ENCODE measurements at regions not wholly inside any gene's neighbourhood (a gene's known extent, or its start where the extent isn't known, plus 50 kb on each side); places are given as distances from the start of the nearest gene placed in this dataset.

DNA sequence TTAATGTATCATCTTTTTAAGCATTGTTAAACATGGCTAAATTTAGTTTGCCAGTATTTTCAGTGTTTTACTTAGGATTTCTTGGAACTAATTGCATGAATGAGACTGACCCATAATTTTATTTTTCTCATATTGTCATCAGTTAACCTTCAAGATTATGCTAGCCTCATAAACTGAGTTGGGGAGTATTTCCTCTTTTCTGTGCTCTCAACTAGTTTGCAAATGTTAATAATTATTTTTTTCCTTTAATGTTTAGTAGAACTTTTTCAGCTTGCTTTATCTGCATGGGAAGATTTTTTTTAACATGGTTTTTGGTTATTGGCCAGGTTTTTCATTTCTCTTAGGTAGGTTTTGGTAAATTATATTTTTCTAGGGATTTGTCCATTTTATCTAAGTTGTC is 235.4 kb upstream of the SESN3 start:
- Mint-ChIP-seq H3K27ac (no peak overlapping the region), H3K36me3 (peaks cover 2% of the 10 kb centered on the region), H3K4me3 (no peak overlapping the region), H3K4me1 (peaks cover 1% of the 10 kb centered on the region), H3K9me3 (peaks cover 4% of the 10 kb centered on the region), H3K27me3 (peaks cover 3% of the 10 kb centered on the region)
- ATAC-seq (ENCODE audit: low read depth) (no peak), DNase-seq (no peak)
- POLR2A ChIA-PET = no interaction called here

GRCh38 chr11:95465887-95466286 is 234.9 kb upstream of the SESN3 start:
- DNase-seq = no peak

GRCh38 chr11:95461858-95462257 is 230.9 kb upstream of the SESN3 start:
- POLR2A ChIA-PET = no interaction called here
- DNase-seq (no peak), ATAC-seq (ENCODE audit: low read depth) (no peak)
- no peak overlapping the region for H3K27ac Mint-ChIP-seq
- H3K4me3 Mint-ChIP-seq = no peak overlapping the region
- peaks cover 4% of the 10 kb centered on the region for H3K9me3 Mint-ChIP-seq
- peaks cover 1% of the 10 kb centered on the region for H3K4me1 Mint-ChIP-seq
- peaks cover 3% of the 10 kb centered on the region for H3K27me3 Mint-ChIP-seq
- H3K36me3 Mint-ChIP-seq = no peaks in the 10 kb centered on the region

More at GRCh38 chr11:95465887-95466286, 234.9 kb upstream of the SESN3 start:
- H3K27me3 Mint-ChIP-seq = peaks cover 3% of the 10 kb centered on the region
- no peak for ATAC-seq (ENCODE audit: low read depth)
- H3K4me3 Mint-ChIP-seq = no peak overlapping the region
- H3K4me1 Mint-ChIP-seq = peaks cover 1% of the 10 kb centered on the region
- H3K27ac Mint-ChIP-seq = no peak overlapping the region
- peaks cover 4% of the 10 kb centered on the region for H3K9me3 Mint-ChIP-seq
- POLR2A ChIA-PET = no interaction called here
- H3K36me3 Mint-ChIP-seq = no peaks in the 10 kb centered on the region

DNA sequence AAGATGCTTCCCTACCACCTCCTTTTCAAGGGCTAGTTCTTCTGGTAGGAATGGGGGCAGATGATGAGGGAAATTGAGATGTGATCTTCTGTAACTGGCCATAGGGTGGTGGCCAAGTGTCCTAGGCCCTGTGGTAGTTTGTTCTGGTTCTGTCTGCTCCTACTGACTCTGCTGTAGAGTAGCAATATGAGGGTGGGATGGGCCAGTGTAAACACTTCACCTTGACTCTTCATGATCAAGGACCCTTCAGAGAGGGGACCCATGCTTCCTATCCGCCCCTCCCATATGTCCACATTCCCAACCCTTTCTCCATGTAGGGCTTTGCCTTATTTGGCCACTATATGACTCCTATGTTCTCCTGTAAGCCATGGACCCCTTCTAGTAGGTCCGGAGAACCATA is 230.3 kb upstream of the SESN3 start:
- Mint-ChIP-seq H3K4me3 (no peak overlapping the region), H3K9me3 (peaks cover 4% of the 10 kb centered on the region), H3K27me3 (no peaks in the 10 kb centered on the region), H3K4me1 (peaks cover 1% of the 10 kb centered on the region), H3K27ac (no peak overlapping the region), H3K36me3 (no peaks in the 10 kb centered on the region)
- ATAC-seq (ENCODE audit: low read depth) (no peak), DNase-seq (no peak)
- POLR2A ChIA-PET = no interaction called here

DNA sequence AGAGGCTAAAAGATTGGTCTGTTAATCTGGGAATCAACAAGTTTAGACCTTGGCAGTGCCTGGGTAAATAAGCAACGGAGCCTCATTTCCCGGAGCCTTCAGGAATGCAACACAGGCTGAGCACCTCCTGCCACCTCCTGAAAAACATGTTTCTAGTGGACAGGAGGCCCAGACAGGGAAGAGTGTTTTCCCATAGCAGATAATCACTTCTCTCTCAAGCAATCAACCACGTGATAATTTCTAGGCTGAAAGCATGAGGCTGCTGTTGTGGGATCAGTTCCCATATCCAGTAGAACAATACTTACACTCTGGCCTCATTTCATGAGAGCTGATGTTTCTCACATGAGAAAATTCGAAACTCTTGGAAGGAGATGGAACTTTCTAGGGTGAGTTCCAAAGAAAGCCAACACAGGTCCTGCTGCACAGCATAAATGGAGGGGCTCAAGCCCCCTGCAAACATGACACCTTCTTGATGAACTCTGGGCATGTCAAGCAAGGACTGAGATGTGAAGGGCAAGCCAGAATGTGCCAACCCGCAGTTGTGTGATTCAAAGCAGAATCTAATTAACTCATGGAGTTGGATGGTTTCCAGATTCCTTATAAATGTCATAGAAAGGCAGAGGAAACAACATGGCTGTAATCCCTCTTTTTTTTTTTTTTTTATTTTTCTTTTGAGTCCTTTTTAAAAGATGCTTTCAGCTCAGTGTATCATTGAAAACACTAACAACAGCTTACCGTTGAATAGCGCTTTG is 228.5 kb upstream of the SESN3 start:
- Mint-ChIP-seq H3K27me3 (no peaks in the 10 kb centered on the region), H3K27ac (no peak overlapping the region), H3K9me3 (peaks cover 4% of the 10 kb centered on the region), H3K36me3 (no peaks in the 10 kb centered on the region), H3K4me3 (no peak overlapping the region), H3K4me1 (peaks cover 4% of the 10 kb centered on the region)
- no peak for DNase-seq
- ATAC-seq (ENCODE audit: low read depth) = no peak
- POLR2A ChIA-PET = no interaction called here

DNA sequence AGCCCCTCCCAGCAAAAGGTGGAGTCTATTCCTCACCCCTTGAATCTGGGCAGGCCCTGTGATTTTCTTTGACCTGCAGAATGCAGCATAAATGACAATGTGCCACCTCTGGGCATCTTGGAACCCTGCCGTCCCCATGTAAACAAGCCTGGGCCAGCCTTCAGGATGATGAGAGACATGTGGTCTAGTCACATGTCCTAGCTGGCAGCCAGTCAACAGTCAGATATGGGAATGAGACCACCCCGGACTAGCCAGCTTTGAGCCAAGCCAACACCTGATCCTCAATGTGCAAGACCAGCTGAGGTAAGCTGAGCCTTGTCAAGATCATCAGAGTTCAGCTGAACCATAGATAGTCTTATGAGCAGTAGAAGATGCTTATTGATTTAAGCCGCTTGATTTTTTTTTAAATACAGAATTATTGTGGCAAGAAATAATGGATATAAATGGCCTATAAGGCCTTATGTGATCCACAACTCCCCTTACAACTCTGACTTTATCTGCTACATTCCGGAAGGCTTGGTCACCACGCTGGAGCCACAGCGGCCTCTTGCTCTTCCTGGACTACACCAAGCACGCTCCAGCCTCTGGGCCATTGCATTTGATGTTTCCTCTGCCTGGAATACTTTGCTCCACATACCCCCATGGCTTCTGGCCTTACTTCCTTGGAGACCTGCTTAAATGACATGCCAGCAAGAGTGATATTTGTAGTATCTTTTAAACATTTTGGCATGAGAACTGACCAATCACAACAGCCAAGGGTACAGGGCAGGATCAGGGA is 225.9 kb upstream of the SESN3 start:
- POLR2A ChIA-PET = interaction anchor here (0.9 to 1.6 kb wide), 2 partner anchors 11 to 23 kb away, joined by 3 read pairs; no protein-coding TSS in a partner anchor
- Mint-ChIP-seq H3K27me3 (no peaks in the 10 kb centered on the region), H3K36me3 (no peaks in the 10 kb centered on the region), H3K4me1 (peaks cover 3% of the 10 kb centered on the region), H3K27ac (no peak overlapping the region), H3K9me3 (peaks cover 4% of the 10 kb centered on the region), H3K4me3 (no peak overlapping the region)
- no peak for ATAC-seq (ENCODE audit: low read depth)
- no peak for DNase-seq

DNA sequence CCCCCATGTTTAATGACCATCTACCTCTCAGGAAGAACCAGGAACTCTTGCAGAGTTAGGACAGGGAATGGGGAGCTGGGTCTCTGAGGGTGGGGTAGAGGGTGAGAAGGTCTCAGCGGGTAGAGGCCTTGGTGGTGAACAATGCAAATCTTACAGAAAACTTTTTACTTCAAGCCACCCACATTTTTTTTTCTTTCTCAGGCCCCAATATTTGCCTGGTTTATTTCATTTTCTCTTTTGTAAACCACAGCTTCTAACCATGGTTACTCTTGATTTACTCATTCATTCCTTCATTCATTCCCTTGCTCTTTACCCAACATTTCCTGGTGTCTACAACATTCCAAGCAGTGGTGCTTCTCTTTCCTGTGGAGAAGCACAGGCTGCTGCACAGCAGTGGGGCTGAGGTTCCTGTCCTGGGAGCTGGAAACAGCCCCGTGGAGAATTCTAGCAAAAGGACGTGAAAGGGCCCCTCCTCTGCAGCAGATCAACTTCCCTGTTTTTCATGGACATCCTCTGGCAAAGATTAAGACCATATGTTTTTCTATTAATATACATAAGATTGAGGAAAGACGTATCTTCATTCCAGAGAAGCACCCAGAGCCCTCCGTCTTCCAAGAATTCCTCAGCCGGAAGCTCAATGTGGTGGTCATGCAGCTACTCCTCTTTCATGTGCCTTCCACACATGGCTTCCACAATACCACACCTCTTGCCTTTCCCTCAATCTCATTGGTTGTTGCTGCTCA is 224.4 kb upstream of the SESN3 start:
- no peaks in the 10 kb centered on the region for H3K36me3 Mint-ChIP-seq
- no peak overlapping the region for H3K27ac Mint-ChIP-seq
- peaks cover 3% of the 10 kb centered on the region for H3K4me1 Mint-ChIP-seq
- H3K4me3 Mint-ChIP-seq = no peak overlapping the region
- H3K27me3 Mint-ChIP-seq = no peaks in the 10 kb centered on the region
- DNase-seq (no peak), ATAC-seq (ENCODE audit: low read depth) (no peak)
- POLR2A ChIA-PET = no interaction called here
- H3K9me3 Mint-ChIP-seq = no peaks in the 10 kb centered on the region

DNA sequence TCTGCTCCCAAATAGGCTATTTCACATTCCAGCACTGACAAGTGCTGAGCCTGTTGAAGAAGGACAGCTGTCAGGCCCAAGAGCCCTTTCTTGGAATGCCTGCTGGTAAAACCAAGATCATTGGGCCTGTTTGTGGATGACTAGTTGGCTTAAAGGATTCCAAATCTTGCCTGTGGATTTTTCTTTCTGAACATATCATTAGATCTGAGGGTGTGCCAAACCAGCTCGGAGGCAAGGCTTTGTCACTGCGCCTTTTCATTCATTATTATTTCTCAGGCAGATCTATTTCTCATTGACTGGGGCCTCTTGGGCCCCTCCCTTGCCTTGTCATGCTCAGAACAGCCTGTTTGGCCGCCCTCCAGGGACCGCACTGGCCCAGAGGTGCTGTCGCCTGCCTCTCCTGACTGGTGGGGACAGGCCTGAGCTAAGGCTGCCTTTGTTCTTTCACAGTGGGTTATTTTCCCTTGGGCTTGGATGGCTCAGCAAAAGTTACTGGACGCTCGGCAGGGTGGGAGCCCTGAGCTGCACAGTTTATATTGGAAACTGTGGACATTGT is 222.7 kb upstream of the SESN3 start:
- ATAC-seq (ENCODE audit: low read depth) (no peak), DNase-seq (no peak)
- POLR2A ChIA-PET = no interaction called here
- Mint-ChIP-seq H3K9me3 (no peaks in the 10 kb centered on the region), H3K36me3 (no peaks in the 10 kb centered on the region), H3K27ac (no peak overlapping the region), H3K27me3 (no peaks in the 10 kb centered on the region), H3K4me3 (no peak overlapping the region), H3K4me1 (peaks cover 3% of the 10 kb centered on the region)

GRCh38 chr11:95451682-95452081 is 220.7 kb upstream of the SESN3 start:
- Mint-ChIP-seq H3K27me3 (no peaks in the 10 kb centered on the region), H3K4me3 (no peak overlapping the region)

GRCh38 chr11:95451261-95451660 is 220.3 kb upstream of the SESN3 start:
- Mint-ChIP-seq H3K4me3 (no peak overlapping the region), H3K9me3 (no peaks in the 10 kb centered on the region), H3K27ac (no peak overlapping the region), H3K4me1 (peaks cover 3% of the 10 kb centered on the region), H3K27me3 (no peaks in the 10 kb centered on the region), H3K36me3 (no peaks in the 10 kb centered on the region)
- no peak for ATAC-seq (ENCODE audit: low read depth)
- DNase-seq = no peak
- POLR2A ChIA-PET = no interaction called here

More at GRCh38 chr11:95451682-95452081, 220.7 kb upstream of the SESN3 start:
- ATAC-seq (ENCODE audit: low read depth) = no peak
- H3K27ac Mint-ChIP-seq = no peak overlapping the region
- no peak for DNase-seq
- peaks cover 3% of the 10 kb centered on the region for H3K4me1 Mint-ChIP-seq
- POLR2A ChIA-PET = no interaction called here
- H3K36me3 Mint-ChIP-seq = no peaks in the 10 kb centered on the region
- H3K9me3 Mint-ChIP-seq = no peaks in the 10 kb centered on the region

- ATAC-seq (ENCODE audit: low read depth) (no peak), DNase-seq (no peak)
- POLR2A ChIA-PET = no interaction called here
- no peaks in the 10 kb centered on the region for H3K27me3 Mint-ChIP-seq
- H3K9me3 Mint-ChIP-seq = no peaks in the 10 kb centered on the region
- H3K4me3 Mint-ChIP-seq = no peak overlapping the region
- peaks cover 3% of the 10 kb centered on the region for H3K4me1 Mint-ChIP-seq
- H3K27ac Mint-ChIP-seq = no peak overlapping the region
- H3K36me3 Mint-ChIP-seq = no peaks in the 10 kb centered on the region
Measured at GRCh38 chr11:95450547-95451123, 219.6 kb upstream of the SESN3 start.

GRCh38 chr11:95445746-95446333 is 214.8 kb upstream of the SESN3 start:
- ATAC-seq (ENCODE audit: low read depth) (no peak), DNase-seq (no peak)
- no peaks in the 10 kb centered on the region for H3K27me3 Mint-ChIP-seq
- H3K27ac Mint-ChIP-seq = no peak overlapping the region
- POLR2A ChIA-PET = interaction anchor here (0.5 to 1.0 kb wide), 2 partner anchors 11 to 847 kb away, joined by 3 read pairs; no protein-coding TSS in a partner anchor
- H3K4me3 Mint-ChIP-seq = no peak overlapping the region
- peaks cover 7% of the 10 kb centered on the region for H3K4me1 Mint-ChIP-seq
- no peaks in the 10 kb centered on the region for H3K36me3 Mint-ChIP-seq
- H3K9me3 Mint-ChIP-seq = no peaks in the 10 kb centered on the region
